ENCODE measurements at regions not wholly inside any gene's neighbourhood (a gene's known extent, or its start where the extent isn't known, plus 50 kb on each side); places are given as distances from the start of the nearest gene placed in this dataset.

- TF ChIP-seq, protein P1, sequence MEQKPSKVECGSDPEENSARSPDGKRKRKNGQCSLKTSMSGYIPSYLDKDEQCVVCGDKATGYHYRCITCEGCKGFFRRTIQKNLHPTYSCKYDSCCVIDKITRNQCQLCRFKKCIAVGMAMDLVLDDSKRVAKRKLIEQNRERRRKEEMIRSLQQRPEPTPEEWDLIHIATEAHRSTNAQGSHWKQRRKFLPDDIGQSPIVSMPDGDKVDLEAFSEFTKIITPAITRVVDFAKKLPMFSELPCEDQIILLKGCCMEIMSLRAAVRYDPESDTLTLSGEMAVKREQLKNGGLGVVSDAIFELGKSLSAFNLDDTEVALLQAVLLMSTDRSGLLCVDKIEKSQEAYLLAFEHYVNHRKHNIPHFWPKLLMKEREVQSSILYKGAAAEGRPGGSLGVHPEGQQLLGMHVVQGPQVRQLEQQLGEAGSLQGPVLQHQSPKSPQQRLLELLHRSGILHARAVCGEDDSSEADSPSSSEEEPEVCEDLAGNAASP (CRISPR knock-in tag; IDR thresholded peaks at IDR 0.05; ENCODE audit: borderline replicate concordance), result peak; percentile 28; the same call in 1 of the 2 replicates
- TF ChIP-seq THYN1 (CRISPR knock-in tag; IDR thresholded peaks at IDR 0.05; ENCODE audit: borderline replicate concordance, low read depth) (no peak), HOMEZ (CRISPR knock-in tag; IDR thresholded peaks at IDR 0.05; ENCODE audit: low read depth) (peak; percentile 98), XRCC5 (optimal IDR thresholded peaks at IDR 0.05; ENCODE audit: low read length) (no peak), ZBTB26 (CRISPR knock-in tag; IDR thresholded peaks at IDR 0.05; ENCODE audit: borderline replicate concordance) (no peak), SIX4 (CRISPR knock-in tag; IDR thresholded peaks at IDR 0.05) (peak; percentile 38; the same call in 1 of the 2 replicates), ZNF33B (CRISPR knock-in tag; IDR thresholded peaks at IDR 0.05) (no peak), SP5 (CRISPR knock-in tag; IDR thresholded peaks at IDR 0.05; ENCODE audit: borderline replicate concordance, low read depth) (no peak), BCL6 (CRISPR knock-in tag; IDR thresholded peaks at IDR 0.05) (peak; percentile 100), TBX2 (CRISPR knock-in tag; IDR thresholded peaks at IDR 0.05; ENCODE audit: borderline replicate concordance) (0 out of 2 replicates have a peak, but pooled peaks have one; percentile 33), ZNF580 (CRISPR knock-in tag; IDR thresholded peaks at IDR 0.05; ENCODE audit: borderline replicate concordance, low read depth) (peak; percentile 78; the same call in 1 of the 2 replicates), ZNF562 (CRISPR knock-in tag; IDR thresholded peaks at IDR 0.05; ENCODE audit: borderline replicate concordance) (no peak), ZNF431 (CRISPR knock-in tag; IDR thresholded peaks at IDR 0.05; ENCODE audit: borderline replicate concordance, low read depth) (no peak), SP4 (CRISPR knock-in tag; IDR thresholded peaks at IDR 0.05) (no peak), BORCS8-MEF2B (CRISPR knock-in tag; IDR thresholded peaks at IDR 0.05) (no peak), ZNF34 (CRISPR knock-in tag; IDR thresholded peaks at IDR 0.05; ENCODE audit: borderline replicate concordance) (no peak), JDP2 (CRISPR knock-in tag; IDR thresholded peaks at IDR 0.05; ENCODE audit: borderline replicate concordance) (no peak), NR2F1 (CRISPR knock-in tag; IDR thresholded peaks at IDR 0.05) (no peak)
- TF ChIP-seq, protein P2, sequence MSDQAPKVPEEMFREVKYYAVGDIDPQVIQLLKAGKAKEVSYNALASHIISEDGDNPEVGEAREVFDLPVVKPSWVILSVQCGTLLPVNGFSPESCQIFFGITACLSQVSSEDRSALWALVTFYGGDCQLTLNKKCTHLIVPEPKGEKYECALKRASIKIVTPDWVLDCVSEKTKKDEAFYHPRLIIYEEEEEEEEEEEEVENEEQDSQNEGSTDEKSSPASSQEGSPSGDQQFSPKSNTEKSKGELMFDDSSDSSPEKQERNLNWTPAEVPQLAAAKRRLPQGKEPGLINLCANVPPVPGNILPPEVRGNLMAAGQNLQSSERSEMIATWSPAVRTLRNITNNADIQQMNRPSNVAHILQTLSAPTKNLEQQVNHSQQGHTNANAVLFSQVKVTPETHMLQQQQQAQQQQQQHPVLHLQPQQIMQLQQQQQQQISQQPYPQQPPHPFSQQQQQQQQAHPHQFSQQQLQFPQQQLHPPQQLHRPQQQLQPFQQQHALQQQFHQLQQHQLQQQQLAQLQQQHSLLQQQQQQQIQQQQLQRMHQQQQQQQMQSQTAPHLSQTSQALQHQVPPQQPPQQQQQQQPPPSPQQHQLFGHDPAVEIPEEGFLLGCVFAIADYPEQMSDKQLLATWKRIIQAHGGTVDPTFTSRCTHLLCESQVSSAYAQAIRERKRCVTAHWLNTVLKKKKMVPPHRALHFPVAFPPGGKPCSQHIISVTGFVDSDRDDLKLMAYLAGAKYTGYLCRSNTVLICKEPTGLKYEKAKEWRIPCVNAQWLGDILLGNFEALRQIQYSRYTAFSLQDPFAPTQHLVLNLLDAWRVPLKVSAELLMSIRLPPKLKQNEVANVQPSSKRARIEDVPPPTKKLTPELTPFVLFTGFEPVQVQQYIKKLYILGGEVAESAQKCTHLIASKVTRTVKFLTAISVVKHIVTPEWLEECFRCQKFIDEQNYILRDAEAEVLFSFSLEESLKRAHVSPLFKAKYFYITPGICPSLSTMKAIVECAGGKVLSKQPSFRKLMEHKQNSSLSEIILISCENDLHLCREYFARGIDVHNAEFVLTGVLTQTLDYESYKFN (CRISPR knock-in tag; conservative IDR thresholded peaks at IDR 0.05), result peak; percentile 87
- TF ChIP-seq, protein P3, sequence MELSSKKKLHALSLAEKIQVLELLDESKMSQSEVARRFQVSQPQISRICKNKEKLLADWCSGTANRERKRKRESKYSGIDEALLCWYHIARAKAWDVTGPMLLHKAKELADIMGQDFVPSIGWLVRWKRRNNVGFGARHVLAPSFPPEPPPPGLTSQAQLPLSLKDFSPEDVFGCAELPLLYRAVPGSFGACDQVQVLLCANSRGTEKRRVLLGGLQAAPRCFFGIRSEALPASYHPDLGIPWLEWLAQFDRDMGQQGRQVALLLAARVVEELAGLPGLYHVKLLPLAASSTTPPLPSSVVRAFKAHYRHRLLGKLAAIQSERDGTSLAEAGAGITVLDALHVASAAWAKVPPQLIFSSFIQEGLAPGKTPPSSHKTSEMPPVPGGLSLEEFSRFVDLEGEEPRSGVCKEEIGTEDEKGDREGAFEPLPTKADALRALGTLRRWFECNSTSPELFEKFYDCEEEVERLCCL (CRISPR knock-in tag; IDR thresholded peaks at IDR 0.05; ENCODE audit: borderline replicate concordance), result no peak
Measured at GRCh38 chr2:226140594-226140993, 659.0 kb downstream of the IRS1 start (continued).
